PC-9 (cell line): ENCODE measurements at regions not wholly inside any gene's neighbourhood (a gene's known extent, or its start where the extent isn't known, plus 50 kb on each side); places are given as distances from the start of the nearest gene placed in this dataset.

ENCODE experiments used
- EZH2 ChIP-seq: fragments of 200-600 bp; sonication (generic); IDR thresholded peaks from 2 replicates; pipeline ENCODE4 v1.8.0; 2017; ENCODE audit warnings: antibody characterized with exemption, low read depth
- TF ChIP-seq, protein P1 (sequence below): fragments of 200-600 bp; sonication (generic); conservative IDR thresholded peaks from 2 replicates; pipeline ENCODE4 v1.6.1; 2017; ENCODE audit warnings: mixed run types, antibody characterized with exemption, mild to moderate bottlenecking, moderate library complexity

DNA sequence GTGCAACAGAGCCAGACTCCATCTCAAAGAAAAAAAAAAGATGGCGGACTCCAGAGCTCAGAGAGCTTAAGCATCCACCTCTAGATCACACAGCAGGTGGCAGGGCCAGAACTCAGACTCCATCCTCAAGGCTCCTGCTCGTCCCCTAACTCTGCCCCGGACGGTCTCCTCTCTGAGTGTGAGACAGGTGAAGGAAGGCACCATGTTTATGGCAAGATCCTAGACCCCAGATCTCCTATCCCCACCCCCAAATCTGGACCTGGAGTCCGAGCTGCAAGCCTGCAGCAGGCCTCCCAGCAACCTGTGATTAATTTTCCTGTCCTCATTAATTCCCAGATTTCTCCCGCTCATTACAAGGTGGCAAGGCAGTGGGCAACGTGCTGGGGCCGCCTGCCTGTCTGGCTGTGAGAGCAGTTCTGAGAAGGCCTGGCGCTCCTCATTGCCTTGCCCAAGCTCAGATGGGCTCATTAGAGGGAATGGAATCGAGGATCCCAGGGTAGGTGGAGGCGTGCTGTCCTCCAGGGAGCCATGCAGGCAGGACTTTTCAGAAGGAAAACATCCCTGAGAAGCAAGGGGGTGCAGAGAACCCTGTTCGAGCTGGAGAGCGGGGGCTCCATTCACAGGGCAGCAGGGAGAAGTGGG, 296.6 kb upstream of the RTL1 start:
- TF ChIP-seq, protein P1, sequence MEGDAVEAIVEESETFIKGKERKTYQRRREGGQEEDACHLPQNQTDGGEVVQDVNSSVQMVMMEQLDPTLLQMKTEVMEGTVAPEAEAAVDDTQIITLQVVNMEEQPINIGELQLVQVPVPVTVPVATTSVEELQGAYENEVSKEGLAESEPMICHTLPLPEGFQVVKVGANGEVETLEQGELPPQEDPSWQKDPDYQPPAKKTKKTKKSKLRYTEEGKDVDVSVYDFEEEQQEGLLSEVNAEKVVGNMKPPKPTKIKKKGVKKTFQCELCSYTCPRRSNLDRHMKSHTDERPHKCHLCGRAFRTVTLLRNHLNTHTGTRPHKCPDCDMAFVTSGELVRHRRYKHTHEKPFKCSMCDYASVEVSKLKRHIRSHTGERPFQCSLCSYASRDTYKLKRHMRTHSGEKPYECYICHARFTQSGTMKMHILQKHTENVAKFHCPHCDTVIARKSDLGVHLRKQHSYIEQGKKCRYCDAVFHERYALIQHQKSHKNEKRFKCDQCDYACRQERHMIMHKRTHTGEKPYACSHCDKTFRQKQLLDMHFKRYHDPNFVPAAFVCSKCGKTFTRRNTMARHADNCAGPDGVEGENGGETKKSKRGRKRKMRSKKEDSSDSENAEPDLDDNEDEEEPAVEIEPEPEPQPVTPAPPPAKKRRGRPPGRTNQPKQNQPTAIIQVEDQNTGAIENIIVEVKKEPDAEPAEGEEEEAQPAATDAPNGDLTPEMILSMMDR, result no peak
- no peak for TF ChIP-seq EZH2
